ENCODE measurements at regions not wholly inside any gene's neighbourhood (a gene's known extent, or its start where the extent isn't known, plus 50 kb on each side); places are given as distances from the start of the nearest gene placed in this dataset.

DNA sequence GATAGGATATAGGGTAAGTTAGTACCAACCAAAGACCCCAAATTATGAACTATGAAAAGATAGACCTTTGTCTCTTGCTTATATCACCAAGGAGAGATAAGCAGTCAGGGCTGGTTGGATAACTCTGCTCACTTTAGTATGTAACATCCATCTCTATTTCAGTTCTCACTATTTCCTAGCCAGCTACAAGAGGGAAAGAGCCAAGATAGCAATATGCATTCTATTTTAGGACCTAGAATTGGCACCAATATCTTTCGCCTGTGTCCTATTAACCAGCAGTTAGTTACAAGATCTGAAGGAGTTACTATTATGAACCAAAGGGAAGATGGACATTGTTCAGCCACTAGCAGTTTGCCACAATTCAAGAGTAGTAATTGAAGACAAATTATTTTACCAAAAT, 457.5 kb downstream of the NSUN3 start:
- DNase-seq = peak; percentile 11

DNA sequence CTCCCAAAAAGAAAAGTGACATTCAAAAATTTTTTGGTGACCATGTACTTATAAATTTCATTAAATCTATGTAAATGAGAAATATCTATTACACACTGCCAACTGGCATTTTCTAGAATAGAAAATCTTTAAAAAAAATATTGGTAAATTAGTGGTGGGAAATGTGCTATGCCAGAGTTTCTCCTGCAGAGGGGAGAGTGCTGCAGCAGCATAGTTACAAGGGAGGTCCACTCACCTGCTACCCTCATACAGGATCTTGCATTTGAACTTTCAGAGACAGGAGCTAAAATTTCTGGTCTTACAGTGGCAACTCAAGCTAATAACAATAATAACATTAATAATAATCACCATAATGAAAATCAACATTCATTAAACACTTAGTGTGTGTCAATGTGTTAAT, 459.6 kb downstream of the NSUN3 start:
- no peak for DNase-seq

DNA sequence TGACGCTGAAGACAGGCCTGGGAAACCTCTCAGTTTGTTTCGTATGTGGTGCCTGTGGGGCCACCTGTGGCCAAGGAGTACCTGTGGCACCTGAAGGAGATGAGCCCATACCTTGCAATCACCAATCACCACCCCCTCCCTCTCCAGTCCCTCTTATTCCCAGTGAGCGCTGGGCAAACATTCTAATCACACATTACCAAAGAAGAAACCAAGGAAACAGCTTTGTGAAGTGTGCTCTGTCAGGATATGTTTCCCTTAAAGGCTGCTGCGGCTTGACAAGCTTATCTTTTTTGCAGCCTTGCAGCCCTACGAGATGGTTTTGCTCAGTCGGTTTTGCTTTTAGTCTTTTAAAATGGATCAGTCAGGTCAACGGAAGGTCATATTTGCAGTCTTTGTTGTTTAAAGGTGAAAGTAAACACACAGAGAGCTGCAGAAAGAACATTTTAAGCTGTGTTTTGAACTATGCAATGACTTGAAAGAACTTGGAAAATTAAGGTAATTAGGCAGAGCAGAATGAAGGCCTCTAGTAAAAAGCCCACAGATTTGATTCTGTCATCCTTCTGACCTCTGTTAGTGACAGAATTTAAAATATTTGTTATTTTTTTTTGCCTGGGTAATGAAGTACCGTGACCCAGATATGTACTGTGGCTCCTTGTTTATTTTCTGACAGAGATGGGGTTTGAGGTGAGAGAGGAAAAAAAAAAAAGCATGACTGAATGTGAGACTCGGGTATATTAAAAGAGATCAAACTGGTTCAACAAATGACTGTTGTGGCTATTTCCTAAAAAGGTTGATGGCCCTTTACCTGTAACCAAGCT, 461.4 kb downstream of the NSUN3 start:
- no peak for DNase-seq

DNA sequence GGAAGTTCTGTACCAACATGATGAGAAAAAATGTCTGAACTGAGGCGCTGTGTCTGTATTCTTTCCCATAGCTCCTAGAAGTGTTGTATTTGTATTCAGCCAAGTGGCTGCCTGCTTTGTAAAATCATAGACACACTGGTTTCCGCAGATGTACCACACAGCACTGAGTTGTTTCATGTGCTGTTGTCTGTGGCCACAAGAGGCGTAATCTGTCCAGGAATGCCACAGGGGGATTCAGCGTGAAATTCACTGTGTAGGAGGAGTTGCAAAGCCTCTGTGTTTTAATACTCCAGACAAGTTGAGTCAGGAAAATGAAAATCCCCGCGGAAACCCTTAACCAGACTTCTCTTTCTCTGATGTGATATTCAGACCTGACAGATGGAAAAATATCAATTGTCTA, 462.2 kb downstream of the NSUN3 start:
- DNase-seq = no peak

DNA sequence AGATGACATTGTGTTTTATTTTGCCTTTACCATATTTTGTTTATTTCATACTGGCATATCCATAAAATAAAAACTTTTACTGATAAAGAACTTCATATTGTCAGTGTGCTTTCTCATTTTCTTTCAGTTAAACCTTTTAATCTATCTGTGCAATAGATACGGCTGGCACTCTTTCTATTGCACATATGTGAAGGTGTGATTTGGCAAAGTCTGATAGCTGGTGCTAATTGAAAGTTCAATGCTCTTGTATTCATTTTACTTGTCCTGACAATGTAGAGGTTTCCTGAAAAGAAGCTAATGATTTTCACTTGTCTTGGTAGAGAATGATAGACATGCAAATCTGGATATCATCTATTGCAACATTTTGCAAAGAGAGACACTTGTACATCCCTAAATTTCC, 467.0 kb downstream of the NSUN3 start:
- DNase-seq = no peak

DNA sequence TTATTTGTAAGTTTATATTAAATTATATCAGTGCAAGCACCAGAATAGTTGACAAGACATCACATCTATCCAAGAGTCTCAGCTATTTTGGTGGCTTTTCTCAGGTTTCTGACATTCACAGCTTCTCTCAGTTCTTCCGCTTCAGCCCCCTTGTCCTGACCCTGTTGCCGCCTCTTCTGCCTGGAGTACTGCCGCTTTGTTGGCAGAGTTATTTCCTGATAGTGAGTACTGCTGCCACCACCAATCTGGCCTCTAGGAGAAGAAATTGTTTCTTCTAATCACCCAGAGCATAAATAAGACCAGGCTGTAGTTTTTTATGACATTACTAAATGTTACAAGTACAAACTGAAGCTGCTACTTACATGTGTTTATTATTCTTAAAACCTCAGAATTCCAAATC, 470.1 kb downstream of the NSUN3 start:
- no peak for DNase-seq

DNA sequence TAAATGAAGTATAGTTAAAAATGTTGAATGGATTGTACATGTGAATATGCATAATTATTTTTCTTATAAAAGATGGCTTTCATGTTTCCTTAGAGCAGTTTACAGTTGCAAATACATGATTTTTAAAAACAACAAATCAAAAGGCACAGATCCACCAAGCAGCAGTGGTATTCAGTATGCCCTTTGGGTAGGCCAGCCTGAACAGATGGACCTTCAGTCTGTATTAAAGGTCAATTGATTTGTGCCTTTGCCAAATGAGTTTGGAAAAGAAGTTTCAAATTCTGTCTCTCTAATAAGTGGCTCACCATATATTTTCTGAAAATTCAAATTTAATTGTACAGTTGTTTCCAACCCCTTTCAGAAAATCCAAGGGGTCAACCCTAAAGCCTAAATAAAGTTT, 477.1 kb downstream of the NSUN3 start:
- DNase-seq = no peak

DNA sequence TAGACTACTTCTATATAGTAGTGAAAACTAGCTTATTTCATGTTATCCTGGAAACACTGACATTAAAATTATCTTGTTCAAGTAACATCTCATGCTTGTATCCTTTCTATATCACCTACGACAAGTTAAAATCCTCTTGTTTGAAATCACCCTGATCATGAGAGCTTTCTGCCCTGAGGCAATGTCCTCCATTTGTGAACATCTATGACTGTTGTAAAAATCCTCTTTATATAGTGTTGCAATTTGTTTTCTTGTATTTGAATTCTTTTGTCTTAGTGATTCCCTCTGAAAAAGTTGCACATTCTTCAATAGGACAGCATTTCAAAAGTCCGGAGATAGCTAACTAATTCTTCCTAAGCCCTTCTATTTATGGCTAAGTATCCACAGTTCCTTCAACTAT, 480.3 kb downstream of the NSUN3 start:
- DNase-seq = no peak

DNA sequence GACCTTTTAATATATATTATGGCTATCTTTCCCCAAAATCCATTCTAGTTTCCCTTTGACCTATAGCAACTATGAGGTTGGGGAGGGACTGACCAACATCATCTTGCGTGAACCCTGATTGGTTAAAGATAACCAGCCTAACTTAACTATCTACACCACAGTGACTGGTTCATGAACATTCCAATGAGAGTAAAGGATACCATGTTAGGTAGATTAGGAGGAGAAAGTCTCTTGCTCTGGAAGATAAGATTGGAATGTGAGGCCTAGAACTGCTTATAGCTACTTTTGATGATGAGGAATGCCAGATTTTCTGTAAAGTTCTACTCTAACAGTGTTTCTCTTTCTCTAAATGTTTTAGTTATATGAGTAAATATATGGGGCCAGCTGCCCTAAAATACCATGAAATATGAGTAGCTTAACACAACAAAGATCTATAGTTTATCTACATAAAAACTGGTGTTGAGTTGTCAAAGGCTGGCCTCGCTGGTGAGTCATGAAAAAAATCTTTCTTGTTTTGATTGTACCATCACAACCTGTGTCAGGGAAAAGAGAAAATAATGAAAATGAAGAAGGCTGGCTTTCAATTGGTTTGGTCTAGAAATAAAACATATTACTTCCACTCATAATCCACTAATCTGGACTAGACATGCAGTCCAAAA, 481.4 kb downstream of the NSUN3 start:
- DNase-seq = no peak

DNA sequence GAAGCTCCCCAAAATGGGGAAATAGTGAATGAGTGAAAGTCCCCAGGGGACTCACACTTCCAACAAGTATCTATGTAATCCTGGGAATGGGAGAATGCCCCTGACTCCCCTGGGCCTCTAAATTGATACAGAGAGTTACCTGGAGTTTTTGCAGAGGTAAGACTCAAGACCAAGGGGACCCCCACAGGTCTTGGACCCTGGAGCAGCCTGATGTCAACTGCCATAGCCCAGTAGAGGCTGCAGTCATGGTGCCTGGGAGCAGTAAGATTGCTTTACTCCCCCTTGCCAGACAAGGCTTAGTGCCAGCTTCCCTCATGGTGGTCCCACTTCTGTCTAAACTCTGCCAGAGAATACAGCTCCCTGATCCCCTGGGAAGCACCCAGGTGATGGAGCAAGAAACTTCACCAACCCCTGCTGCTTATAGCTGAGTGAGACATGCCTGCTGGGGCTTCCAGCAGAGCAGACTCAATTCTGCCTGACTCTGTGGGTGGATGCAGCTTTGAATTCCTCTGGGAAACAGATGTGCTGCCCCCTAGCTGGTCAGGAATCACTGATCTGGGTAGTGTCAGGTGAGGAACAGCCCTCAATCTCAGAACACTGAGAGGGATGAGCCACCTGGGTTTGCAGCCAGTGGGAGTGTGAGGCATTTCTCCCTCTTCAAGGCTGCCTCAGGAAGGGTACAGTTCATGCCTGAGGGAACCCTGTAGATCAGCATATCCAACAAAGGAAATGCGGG, 485.9 kb downstream of the NSUN3 start:
- DNase-seq = no peak

DNA sequence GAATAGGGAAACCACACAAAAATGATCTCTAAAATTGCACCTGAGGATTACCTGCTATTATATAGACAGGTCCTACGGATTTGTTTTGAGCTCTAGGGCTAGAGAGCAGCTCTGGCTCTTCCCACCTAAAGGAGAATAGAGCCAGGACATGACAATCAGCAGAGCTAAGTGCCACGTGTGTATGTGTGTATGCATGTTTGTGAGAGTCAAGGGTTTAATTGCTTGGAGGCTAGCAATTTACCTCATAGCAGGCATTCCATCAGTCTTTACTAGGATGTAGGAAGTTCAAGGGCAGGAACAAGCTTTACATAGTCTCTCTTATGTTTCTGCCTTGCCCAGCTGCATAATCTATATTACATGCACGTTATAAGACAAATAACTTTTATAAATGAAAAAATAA, 498.2 kb downstream of the NSUN3 start:
- DNase-seq = no peak

DNA sequence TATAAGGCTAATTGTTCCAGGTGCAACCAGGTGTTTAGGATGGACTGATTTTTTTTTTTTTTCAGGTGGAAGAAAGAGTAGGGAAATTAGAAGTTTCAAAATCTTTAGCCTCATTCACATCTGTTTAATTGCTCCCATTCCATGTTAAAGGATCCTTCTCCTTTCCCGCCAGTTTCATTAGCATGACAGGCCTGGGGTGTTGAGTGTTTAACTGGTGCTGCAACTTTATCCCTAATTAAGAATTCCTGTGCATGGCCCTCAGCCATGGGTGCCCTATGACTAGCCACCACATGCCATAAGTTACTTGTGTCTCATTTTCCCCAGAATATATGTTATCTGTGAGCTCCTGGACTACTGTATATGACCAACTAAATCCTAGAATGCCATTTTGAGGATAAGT, 501.4 kb downstream of the NSUN3 start:
- no peak for DNase-seq

DNA sequence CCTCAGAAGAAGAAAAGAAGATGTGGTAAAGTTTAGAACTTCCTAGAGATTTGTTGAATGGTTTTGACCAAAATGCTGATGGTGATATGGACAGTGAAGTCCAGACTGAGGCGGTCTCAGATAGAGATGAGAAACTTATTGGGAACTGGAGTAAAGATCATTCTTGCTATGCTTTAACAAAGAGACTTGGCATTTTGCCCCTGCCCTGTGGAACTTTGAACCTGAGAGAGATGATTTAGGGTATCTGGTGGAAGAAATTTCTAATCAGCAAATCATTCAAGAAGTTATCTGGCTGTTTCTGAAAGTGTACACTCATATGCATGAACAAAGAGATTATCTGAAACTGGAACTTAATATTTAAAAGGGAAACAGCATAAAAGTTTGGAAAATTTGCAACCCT, 505.2 kb downstream of the NSUN3 start:
- DNase-seq = no peak

DNA sequence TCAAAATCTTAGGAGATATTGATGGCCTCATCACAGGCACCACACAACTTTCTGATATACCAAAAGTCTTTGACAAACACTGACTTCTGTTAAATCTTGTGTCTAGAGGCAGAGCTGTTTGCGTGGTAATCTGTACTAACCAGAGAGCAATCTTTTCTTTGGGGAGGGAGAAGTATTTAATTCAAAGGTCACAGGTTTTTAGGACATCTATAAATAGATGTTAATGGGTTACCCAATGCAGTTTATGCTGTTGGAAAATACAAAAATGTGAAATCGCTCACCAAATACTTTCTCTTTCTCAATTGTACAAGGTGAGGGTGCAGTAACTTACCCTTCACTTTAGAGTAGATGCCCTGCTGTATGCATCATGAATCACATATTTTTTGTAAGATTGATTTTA, 510.5 kb downstream of the NSUN3 start:
- DNase-seq = no peak

DNA sequence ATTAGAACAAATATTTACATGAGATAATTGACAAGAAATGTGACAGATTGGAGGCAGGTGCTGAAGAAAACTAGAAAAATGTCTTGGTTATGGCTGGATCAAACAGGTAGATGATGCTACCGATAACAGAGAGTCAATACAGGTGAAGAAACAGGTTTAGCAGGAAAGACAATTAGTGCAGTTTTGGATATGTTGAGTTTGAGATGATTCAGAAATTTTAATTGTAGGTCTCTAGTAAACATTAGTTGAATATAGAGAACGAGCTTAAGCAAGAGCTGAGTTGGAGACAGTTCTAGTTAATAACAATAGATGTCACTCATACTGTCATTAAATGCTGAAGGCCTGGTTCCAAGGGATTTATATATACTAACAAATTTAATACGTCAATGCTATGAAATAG, 524.4 kb downstream of the NSUN3 start:
- DNase-seq = no peak

DNA sequence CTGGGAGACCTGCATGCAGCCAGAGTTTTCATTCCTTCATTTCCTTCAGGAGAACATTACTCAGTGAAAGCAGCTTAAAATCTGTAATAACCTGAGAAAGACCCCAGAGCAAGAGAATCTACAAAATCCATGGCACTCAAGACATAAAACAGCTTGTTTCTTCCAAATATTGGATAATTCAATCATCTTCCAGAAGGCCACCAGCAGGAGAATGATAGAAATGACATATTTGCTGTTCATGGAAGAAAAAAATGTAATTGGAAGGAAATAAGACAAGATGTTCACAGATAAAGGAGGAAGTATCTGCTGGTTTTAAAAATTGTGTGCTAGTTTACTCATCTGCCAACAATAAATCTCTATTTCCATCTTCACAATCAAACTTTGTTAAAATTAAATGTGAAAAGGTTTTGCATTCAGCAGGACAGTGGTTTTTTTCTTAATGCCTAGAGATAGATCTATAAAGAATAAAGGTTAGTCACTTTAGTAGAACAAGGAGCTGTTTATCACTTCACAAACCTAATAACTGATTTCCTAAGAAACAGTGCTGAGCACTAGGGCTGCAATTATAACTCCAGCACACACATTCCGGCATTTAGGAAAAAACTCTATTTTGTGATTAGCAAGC, 530.8 kb downstream of the NSUN3 start:
- no peak for DNase-seq

DNA sequence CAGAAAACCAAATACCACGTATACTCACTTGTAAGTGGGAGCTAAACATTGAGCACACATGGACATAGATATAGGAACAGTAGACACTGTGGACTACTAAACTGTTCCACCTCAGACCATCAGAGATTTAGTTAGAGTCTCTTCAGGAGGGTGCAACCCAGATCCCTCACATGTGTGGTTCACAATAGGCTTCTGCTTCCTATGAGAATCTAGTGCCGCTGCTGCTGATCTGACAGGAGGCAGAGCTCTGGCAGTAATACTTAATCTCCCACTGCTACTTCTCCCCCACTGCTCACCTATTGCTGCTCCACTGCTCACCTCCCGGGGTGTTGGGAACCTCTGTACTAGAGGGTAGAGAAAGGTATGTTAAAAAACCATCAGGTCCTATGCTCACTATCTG, 533.3 kb downstream of the NSUN3 start:
- DNase-seq = no peak

DNA sequence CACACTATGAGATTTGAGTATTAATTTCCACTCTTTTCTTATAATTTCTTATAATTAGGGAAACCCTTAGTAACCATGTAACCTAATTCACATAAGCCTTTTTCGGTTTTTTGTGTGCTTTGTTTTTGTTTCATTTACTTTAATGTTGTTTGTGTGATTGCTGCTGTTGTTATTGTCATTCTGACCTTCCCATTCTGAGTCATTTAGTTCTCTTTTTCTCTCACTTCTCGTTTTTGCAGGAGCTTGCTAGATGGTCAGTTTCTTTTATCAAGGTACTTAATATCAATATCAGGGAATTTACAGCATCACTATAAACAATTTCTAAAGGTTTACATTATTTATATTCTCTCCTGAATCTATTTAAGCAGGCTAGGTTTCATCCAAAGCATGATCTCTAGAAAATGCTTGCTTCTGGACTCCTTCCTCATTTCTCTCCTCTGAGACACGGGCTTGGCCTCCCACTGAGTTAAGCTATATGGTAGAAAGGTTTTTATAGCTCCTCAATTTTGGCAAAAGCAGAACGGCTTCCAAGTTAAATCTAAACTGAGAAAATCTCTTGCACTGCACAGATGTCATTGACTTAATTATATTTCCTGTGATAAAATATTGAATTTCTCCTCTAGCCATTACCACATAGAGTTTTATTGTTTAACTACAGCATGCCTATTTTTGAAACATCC, 534.2 kb downstream of the NSUN3 start:
- no peak for DNase-seq

DNA sequence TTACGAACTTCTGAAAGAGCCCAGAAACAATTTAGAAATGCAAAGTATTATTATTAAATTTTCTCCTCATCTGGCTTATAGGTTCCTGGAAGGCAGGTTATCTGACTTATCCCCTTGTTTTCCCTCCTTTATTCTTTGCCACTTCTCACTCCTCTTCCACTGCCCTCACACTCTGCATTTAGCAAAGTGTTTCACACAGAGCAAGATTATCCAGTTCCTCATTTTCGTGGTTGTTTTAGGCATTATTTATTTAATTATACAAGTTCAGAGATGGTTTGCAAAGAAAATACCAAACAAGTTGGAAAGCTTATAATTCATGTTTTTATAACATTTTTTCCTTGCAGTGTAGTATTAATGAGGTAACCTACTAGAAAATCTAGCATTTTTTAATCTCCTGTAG, 544.9 kb downstream of the NSUN3 start:
- no peak for DNase-seq

DNA sequence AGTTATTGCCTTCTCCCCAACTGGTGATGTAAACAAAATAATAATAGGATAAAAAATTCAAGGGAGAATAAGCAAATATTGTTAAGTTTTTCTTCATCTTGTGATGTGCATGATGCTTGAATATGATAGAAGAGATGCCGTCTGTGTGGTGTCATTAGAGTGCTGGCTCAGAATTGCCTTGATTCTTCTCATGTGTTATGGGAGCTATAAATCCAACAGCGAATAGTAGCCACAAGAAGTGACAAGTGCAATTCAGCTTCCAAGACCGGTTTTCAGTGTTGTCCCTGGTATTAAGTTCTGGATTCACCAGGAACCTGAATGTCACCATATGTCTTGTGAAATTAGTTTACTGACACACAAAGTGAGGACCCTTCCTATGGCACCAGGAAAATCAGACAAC, 547.0 kb downstream of the NSUN3 start:
- no peak for DNase-seq

DNA sequence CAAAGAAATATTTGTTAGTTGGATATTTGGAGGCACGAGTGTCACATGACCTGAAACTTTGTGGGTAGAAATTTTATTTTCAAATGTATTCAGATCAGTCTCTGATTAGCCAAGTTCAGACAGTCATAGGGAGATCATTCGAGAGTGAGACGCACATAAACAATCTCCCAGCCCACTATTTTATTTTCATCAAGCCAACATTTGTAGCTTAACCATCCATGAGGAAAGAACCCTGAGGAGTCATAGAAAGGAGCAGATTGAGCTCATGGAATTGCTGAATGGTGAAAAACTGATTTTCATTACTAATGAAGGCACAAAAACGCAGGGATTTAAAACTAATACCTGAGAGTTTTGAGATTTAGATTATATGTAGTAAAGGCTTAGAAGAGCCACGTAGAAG, 548.7 kb downstream of the NSUN3 start:
- no peak for DNase-seq

DNA sequence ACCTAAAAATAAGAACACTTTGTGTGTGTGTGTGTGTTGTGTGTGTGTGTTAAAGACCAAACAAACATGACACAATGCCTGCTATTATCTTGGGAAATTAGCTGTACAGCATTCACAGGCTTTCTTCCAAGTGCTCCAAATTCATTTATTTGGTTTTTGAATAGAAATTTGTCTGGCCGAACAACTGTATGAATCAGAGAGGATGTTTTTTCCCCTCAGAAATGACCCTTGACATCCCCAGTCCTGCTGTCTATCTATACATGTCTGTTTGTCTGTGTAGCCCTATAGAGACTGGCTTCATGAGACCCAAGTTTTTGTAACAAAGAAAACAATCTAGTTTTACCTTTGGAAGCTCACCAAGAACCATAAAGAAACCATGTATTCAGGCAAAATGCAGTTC, 549.8 kb downstream of the NSUN3 start:
- no peak for DNase-seq

DNA sequence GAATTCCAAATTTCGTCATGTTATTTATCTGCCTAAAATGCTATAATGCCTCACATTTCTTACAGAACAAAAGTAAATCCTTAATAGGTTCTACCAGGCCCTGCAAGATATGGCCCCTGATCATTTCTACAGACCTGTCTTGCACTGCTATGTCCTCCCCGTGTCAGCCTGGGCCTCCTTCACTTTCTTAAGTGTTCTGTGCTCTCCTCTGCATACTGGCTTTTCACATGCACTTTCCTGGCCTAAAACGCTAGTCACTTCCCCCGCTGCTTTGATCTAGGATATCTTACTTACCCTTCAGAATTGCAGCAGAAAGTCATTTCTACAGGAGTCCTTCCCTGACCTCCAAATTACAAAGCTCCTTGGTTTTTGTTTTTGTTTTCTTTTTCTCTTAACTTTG, 551.3 kb downstream of the NSUN3 start:
- DNase-seq = no peak
